Breast epithelium (tissue), 3 donors: ENCODE measurements at regions not wholly inside any gene's neighbourhood (a gene's known extent, or its start where the extent isn't known, plus 50 kb on each side); places are given as distances from the start of the nearest gene placed in this dataset.

Source experiments
- POLR2AphosphoS5 ChIP-seq, 3 donors: sonication (generic); formaldehyde crosslinking; IDR thresholded peaks; one replicate each; pipeline ENCODE4 v1.6.1; 2017; ENCODE audit warnings: antibody characterized with exemption in 3 of 3
- TF ChIP-seq, protein P1 (sequence below), 3 donors: fragments of 450-650 bp; IDR thresholded peaks; one replicate each; pipeline ENCODE4 v1.5.1; 2016 to 2017; ENCODE audit warnings: antibody characterized with exemption in 3 of 3, mild to moderate bottlenecking in 3 of 3, moderate library complexity in 3 of 3

DNA sequence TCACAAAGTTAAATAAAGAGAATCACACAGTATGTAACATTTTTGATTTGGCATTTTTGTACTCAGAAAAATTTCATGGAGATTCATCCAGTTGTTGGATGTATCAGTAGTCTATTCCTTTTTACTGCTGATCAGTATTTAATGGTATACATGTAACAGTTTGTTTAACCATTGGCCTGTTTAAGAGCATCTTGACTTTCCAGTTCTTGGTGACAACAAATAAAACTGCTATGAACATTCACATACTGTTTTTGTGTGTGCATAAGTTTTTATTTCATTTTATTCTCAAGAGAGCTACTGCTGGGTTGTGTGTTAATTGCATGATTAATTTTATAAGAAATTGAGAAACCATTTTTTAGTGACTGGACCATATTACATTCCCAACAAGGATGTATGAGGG lies 694.5 kb upstream of the RAB6C start:
- TF ChIP-seq, protein P1, sequence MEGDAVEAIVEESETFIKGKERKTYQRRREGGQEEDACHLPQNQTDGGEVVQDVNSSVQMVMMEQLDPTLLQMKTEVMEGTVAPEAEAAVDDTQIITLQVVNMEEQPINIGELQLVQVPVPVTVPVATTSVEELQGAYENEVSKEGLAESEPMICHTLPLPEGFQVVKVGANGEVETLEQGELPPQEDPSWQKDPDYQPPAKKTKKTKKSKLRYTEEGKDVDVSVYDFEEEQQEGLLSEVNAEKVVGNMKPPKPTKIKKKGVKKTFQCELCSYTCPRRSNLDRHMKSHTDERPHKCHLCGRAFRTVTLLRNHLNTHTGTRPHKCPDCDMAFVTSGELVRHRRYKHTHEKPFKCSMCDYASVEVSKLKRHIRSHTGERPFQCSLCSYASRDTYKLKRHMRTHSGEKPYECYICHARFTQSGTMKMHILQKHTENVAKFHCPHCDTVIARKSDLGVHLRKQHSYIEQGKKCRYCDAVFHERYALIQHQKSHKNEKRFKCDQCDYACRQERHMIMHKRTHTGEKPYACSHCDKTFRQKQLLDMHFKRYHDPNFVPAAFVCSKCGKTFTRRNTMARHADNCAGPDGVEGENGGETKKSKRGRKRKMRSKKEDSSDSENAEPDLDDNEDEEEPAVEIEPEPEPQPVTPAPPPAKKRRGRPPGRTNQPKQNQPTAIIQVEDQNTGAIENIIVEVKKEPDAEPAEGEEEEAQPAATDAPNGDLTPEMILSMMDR (IDR thresholded peaks at IDR 0.05), result no peak
- TF ChIP-seq POLR2AphosphoS5 (IDR thresholded peaks at IDR 0.05), result no peak
